A673 (cell line): ENCODE measurements at regions not wholly inside any gene's neighbourhood (a gene's known extent, or its start where the extent isn't known, plus 50 kb on each side); places are given as distances from the start of the nearest gene placed in this dataset.

Experiments
- CTCF ChIP-seq: fragments of 300-800, 200-600 bp; sonication (generic); conservative IDR thresholded peaks from 2 replicates; pipeline ENCODE4 v1.5.1; 2017; ENCODE audit warnings: low read depth, mild to moderate bottlenecking, antibody characterized with exemption, low read length, moderate library complexity, mixed read lengths
- EZH2 ChIP-seq: fragments of 200-600 bp; sonication (generic); IDR thresholded peaks from 2 replicates; pipeline ENCODE4 v1.6.1; 2017; ENCODE audit warnings: borderline replicate concordance, low read depth, mild to moderate bottlenecking, mixed read lengths, antibody characterized with exemption, low read length; ENCODE audit not compliant: poor library complexity, severe bottlenecking

- TF ChIP-seq CTCF (no peak), EZH2 (no peak)
Measured at GRCh38 chr13:112153364-112153763, 86.4 kb downstream of the SOX1 start.
